ENCODE measurements at regions not wholly inside any gene's neighbourhood (a gene's known extent, or its start where the extent isn't known, plus 50 kb on each side); places are given as distances from the start of the nearest gene placed in this dataset.

DNA sequence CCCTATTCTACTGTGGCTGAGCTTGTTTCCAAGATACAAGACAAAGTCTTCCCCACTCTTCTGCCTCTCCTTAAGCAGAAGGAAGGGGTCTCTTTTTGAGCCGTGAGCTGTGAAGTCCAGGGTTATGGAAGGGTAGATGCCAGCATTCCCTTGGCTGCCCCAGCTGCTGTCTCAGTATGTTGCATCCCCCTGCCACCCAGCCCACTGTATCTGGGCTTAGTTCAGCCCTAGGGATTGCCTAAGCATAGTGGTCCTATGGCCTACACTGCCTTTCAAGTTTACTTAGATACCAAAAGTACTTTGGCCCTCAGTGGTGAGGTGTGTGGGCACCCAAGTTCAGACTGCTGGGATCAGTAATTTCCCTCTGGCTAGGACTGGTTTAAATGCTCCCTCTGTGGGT lies 421.9 kb upstream of the KHDRBS2 start:
- TF ChIP-seq, protein P1, sequence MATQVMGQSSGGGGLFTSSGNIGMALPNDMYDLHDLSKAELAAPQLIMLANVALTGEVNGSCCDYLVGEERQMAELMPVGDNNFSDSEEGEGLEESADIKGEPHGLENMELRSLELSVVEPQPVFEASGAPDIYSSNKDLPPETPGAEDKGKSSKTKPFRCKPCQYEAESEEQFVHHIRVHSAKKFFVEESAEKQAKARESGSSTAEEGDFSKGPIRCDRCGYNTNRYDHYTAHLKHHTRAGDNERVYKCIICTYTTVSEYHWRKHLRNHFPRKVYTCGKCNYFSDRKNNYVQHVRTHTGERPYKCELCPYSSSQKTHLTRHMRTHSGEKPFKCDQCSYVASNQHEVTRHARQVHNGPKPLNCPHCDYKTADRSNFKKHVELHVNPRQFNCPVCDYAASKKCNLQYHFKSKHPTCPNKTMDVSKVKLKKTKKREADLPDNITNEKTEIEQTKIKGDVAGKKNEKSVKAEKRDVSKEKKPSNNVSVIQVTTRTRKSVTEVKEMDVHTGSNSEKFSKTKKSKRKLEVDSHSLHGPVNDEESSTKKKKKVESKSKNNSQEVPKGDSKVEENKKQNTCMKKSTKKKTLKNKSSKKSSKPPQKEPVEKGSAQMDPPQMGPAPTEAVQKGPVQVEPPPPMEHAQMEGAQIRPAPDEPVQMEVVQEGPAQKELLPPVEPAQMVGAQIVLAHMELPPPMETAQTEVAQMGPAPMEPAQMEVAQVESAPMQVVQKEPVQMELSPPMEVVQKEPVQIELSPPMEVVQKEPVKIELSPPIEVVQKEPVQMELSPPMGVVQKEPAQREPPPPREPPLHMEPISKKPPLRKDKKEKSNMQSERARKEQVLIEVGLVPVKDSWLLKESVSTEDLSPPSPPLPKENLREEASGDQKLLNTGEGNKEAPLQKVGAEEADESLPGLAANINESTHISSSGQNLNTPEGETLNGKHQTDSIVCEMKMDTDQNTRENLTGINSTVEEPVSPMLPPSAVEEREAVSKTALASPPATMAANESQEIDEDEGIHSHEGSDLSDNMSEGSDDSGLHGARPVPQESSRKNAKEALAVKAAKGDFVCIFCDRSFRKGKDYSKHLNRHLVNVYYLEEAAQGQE (IDR thresholded peaks at IDR 0.05; ENCODE audit: low read depth), result no peak
- TF ChIP-seq EZH2 (IDR thresholded peaks at IDR 0.05) (no peak), RAD21 (IDR thresholded peaks at IDR 0.05; ENCODE audit: low read depth) (no peak), POLR2A (IDR thresholded peaks at IDR 0.05; ENCODE audit: borderline replicate concordance, extremely low read depth, insufficient read depth, insufficient read length) (no peak), POLR2AphosphoS5 (IDR thresholded peaks at IDR 0.05; ENCODE audit: low read depth, low read length) (no peak), YY1 (IDR thresholded peaks at IDR 0.05; ENCODE audit: extremely low read depth, insufficient replicate concordance, low read depth, low read length) (no peak), EGR1 (IDR thresholded peaks at IDR 0.05; ENCODE audit: low read depth) (no peak), ZNF274 (IDR thresholded peaks at IDR 0.05; ENCODE audit: low read depth, low read length) (no peak), FOSL1 (IDR thresholded peaks at IDR 0.05; ENCODE audit: low read depth) (no peak), CEBPB (IDR thresholded peaks at IDR 0.05; ENCODE audit: low read depth) (no peak), EZH2phosphoT487 (IDR thresholded peaks at IDR 0.05; ENCODE audit: borderline replicate concordance) (no peak), ZFX (IDR thresholded peaks at IDR 0.05) (no peak), JUND (IDR thresholded peaks at IDR 0.05) (no peak)
- TF ChIP-seq, protein P2, sequence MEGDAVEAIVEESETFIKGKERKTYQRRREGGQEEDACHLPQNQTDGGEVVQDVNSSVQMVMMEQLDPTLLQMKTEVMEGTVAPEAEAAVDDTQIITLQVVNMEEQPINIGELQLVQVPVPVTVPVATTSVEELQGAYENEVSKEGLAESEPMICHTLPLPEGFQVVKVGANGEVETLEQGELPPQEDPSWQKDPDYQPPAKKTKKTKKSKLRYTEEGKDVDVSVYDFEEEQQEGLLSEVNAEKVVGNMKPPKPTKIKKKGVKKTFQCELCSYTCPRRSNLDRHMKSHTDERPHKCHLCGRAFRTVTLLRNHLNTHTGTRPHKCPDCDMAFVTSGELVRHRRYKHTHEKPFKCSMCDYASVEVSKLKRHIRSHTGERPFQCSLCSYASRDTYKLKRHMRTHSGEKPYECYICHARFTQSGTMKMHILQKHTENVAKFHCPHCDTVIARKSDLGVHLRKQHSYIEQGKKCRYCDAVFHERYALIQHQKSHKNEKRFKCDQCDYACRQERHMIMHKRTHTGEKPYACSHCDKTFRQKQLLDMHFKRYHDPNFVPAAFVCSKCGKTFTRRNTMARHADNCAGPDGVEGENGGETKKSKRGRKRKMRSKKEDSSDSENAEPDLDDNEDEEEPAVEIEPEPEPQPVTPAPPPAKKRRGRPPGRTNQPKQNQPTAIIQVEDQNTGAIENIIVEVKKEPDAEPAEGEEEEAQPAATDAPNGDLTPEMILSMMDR (IDR thresholded peaks at IDR 0.05 in 2 of 3, conservative IDR thresholded peaks at IDR 0.05 in 1 of 3; ENCODE audit: borderline replicate concordance in 1 of 3, insufficient read depth in 1 of 3, low read depth in 2 of 3, low read length in 2 of 3), result no peak
